Rectal smooth muscle tissue (tissue), 1 donor: ENCODE measurements at regions not wholly inside any gene's neighbourhood (a gene's known extent, or its start where the extent isn't known, plus 50 kb on each side); places are given as distances from the start of the nearest gene placed in this dataset.
"Not testable (repeated sequence)": the region's sequence is repeated elsewhere in the genome, so short reads cannot be mapped to it uniquely, and the experiment has no call there.

Experiments
- H3K27ac ChIP-seq: one replicate; pipeline ENCODE4 v1.7.0; 2013; ENCODE audit warnings: low read depth, low read length, inconsistent platforms
- H3K27me3 ChIP-seq: one replicate; pipeline ENCODE4 v1.7.0; 2013; ENCODE audit warnings: low read length; ENCODE audit not compliant: control insufficient read depth, insufficient read depth
- H3K36me3 ChIP-seq: one replicate; pipeline ENCODE4 v1.7.0; 2013; ENCODE audit warnings: low read length; ENCODE audit not compliant: control insufficient read depth, insufficient read depth
- H3K4me1 ChIP-seq: one replicate; pipeline ENCODE4 v1.7.0; 2013; ENCODE audit warnings: low read length; ENCODE audit not compliant: control insufficient read depth, insufficient read depth
- H3K4me3 ChIP-seq: one replicate; pipeline ENCODE4 v1.7.0; 2013; ENCODE audit warnings: low read length
- H3K9ac ChIP-seq: one replicate; pipeline ENCODE4 v1.7.0; 2013; ENCODE audit warnings: low read length

- H3K27me3 ChIP-seq: no peaks in the 10 kb centered on the region
- H3K4me1 ChIP-seq: no peaks in the 10 kb centered on the region
- no peak overlapping the region for H3K4me3 ChIP-seq
- no peak overlapping the region for H3K9ac ChIP-seq
- H3K36me3 ChIP-seq: no peaks in the 10 kb centered on the region
- no peak overlapping the region for H3K27ac ChIP-seq
These were observed 205.0 kb upstream of the RPL34 start for GRCh38 chr4:108415389-108415788.

DNA sequence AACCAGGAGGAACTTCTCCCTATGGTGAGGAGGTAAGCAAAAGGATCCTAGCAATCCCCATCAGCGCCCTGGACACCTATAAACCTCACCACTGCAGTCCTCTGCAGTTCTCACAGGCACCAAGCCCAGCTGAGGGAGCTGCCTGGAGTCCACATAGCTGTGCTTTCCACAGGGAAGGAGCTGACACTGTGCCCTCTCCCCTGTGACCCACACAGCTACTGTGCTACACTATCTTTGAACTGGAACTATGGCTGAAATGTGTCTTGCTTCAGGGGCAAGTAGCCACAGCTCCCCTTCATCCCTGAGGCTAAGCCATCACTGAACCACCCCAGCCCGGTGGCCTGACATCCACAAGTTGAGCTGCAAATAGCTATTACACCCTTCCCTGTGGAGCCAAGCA, 208.5 kb upstream of the RPL34 start:
- H3K4me3 ChIP-seq: no peak overlapping the region
- H3K4me1 ChIP-seq: no peaks in the 10 kb centered on the region
- no peaks in the 10 kb centered on the region for H3K27me3 ChIP-seq
- no peak overlapping the region for H3K9ac ChIP-seq
- no peak overlapping the region for H3K27ac ChIP-seq
- H3K36me3 ChIP-seq: no peaks in the 10 kb centered on the region

GRCh38 chr4:108409691-108410090, 210.7 kb upstream of the RPL34 start:
- not testable (repeated sequence) for H3K27me3 ChIP-seq, H3K27ac ChIP-seq, H3K9ac ChIP-seq, H3K4me3 ChIP-seq, H3K4me1 ChIP-seq, H3K36me3 ChIP-seq

DNA sequence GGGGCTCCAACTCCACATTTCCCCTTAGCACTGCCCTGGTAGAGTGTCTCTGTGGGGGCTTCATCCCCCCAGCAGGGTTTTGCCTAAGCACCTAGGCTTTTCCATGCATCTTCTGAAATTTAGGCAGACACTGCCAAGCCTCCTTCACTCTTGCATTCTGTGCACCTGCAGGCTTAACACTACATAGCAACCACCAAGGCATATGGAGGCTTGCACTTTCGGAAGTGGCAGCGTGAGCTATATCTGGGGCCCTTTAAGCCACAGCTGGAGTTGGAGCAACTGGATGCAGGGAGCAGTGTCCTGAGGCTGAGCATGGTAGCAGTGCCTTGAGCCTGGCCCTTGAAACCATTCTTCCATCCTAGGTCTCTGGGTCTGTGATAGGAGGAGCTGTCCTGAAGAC, 214.8 kb upstream of the RPL34 start:
- no peaks in the 10 kb centered on the region for H3K36me3 ChIP-seq
- H3K27ac ChIP-seq: no peak overlapping the region
- H3K4me3 ChIP-seq: no peak overlapping the region
- no peak overlapping the region for H3K9ac ChIP-seq
- H3K4me1 ChIP-seq: no peaks in the 10 kb centered on the region
- H3K27me3 ChIP-seq: no peaks in the 10 kb centered on the region

DNA sequence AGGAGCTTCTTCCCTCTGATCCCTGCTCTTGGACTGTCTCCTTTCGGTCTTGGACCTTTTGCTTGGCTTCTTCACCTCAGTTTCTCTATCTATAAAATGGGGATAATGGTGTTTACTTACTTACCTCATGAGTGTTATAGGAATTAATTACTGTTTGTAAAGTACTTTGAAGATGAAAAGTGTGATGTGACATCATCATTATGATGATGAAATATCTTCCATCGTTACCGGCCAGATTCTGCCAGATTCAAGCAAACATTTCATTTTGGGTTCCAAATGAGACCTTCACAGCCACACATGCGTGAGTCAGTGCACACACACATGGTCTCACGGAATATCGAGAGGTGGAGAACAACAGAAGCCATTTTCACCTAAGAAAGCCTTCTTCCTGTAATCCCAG, 220.1 kb upstream of the RPL34 start:
- no peaks in the 10 kb centered on the region for H3K36me3 ChIP-seq
- no peak overlapping the region for H3K27ac ChIP-seq

DNA sequence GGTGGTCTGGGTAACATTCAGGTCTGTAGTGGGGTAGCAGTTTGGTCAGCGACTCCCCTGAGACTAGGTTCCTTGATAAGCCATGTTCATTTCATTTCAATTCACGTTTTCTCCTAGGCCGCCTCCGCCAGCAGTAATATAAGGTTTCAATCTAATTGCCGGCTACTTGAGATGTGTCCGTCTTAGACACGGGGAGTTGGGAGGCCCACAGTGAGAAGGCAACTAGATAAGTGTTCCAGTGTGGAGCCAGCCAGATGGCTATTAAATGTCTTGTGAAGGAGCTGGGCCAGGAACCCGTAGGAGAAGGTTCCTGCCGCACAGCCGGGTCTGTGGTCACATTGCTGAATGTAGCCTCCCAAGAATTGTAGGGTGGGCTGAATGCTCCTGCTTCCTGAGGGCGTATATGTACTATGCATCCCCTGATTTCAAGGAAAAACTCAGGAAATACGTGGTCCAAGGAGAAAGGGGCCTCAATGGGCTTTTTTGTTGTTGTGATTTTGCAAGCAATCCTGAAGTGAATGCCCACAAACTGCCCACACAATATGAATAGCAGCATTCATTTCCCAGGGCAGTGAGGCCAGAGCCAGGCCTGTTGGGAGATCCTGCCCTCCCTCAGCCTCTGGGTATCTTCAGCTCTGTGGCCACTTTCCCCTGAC, 220.6 kb upstream of the RPL34 start:
- no peaks in the 10 kb centered on the region for H3K36me3 ChIP-seq
- H3K27me3 ChIP-seq: no peaks in the 10 kb centered on the region
- no peak overlapping the region for H3K4me3 ChIP-seq
- H3K9ac ChIP-seq: no peak overlapping the region
- no peak overlapping the region for H3K27ac ChIP-seq
- H3K4me1 ChIP-seq: no peaks in the 10 kb centered on the region

More for the DNA sequence above, 220.1 kb upstream of the RPL34 start:
- H3K27me3 ChIP-seq: no peaks in the 10 kb centered on the region
- H3K9ac ChIP-seq: no peak overlapping the region
- H3K4me3 ChIP-seq: no peak overlapping the region
- no peaks in the 10 kb centered on the region for H3K4me1 ChIP-seq

DNA sequence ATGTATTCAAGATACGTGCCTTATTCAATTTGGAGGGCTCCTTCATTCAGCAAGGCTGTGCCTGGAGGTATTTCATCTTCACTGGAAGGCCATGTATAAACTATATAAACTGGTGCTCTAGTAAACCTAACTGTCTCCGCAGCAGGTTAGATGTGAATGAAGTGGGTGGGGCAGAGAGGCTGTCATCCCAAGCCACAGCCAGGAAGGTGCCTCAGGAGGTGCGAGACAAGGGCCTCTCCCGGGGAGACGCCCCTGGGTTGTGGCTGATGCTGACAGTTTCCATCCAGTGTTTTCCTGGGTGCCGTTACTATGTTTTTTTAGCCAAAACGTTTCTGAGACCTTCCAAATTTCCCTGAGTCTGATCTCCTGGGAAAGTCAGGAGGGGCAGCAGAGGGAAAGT, 221.5 kb upstream of the RPL34 start:
- no peak overlapping the region for H3K9ac ChIP-seq
- no peak overlapping the region for H3K4me3 ChIP-seq
- H3K36me3 ChIP-seq: no peaks in the 10 kb centered on the region
- H3K4me1 ChIP-seq: no peaks in the 10 kb centered on the region
- no peak overlapping the region for H3K27ac ChIP-seq
- no peaks in the 10 kb centered on the region for H3K27me3 ChIP-seq

DNA sequence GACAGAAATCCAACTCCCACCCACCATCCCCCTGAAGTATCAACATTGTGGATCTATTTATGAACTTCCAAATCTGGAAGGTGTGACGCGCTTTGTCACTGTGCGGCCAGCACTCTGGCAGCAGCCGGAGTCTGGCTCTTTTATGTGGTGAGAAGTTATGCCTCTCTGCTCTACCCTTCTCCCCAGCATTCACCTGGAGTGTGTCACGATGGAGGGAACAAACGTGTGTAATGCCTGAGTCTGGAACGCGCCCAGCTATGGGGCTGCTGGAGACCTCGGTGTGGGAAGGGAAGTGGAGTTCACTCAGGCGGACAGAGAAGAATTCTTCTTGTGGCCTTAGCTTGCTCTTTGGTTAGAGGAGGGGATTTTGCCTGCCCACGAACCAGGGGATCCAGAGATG, 222.1 kb upstream of the RPL34 start:
- H3K36me3 ChIP-seq: no peaks in the 10 kb centered on the region
- H3K4me3 ChIP-seq: no peak overlapping the region
- no peak overlapping the region for H3K27ac ChIP-seq
- H3K4me1 ChIP-seq: no peaks in the 10 kb centered on the region
- no peaks in the 10 kb centered on the region for H3K27me3 ChIP-seq
- no peak overlapping the region for H3K9ac ChIP-seq

- Histone ChIP-seq H3K9ac (no peak overlapping the region), H3K36me3 (no peaks in the 10 kb centered on the region), H3K27ac (no peak overlapping the region), H3K4me3 (no peak overlapping the region), H3K27me3 (no peaks in the 10 kb centered on the region), H3K4me1 (no peaks in the 10 kb centered on the region)
These were observed 222.5 kb upstream of the RPL34 start for GRCh38 chr4:108397850-108398249.

GRCh38 chr4:108396900-108397497, 223.4 kb upstream of the RPL34 start:
- Histone ChIP-seq H3K27ac (no peak overlapping the region), H3K27me3 (no peaks in the 10 kb centered on the region), H3K4me1 (no peaks in the 10 kb centered on the region), H3K36me3 (no peaks in the 10 kb centered on the region), H3K9ac (no peak overlapping the region), H3K4me3 (no peak overlapping the region)

DNA sequence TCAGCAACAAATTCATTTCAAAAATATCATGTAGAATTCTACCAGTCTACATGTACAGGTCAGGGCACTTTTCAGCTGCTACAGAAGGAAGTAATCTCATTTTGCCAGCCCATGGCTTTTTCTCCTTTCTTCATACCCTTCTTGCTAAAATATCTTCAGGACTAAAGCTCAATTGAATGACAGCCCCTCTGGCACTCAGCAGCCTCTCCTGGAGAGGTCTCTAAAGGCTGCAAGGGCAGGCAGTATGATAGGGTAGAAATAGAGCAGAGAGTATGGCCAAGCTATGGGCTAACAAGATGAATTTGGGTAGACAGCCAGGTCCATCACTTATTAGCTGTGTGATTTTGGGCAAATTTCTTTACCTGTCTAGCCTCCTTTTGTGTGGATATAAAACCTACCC, 224.6 kb upstream of the RPL34 start:
- Histone ChIP-seq H3K27ac (no peak overlapping the region), H3K4me1 (no peaks in the 10 kb centered on the region), H3K4me3 (no peak overlapping the region), H3K27me3 (no peaks in the 10 kb centered on the region), H3K9ac (no peak overlapping the region), H3K36me3 (no peaks in the 10 kb centered on the region)

- H3K9ac ChIP-seq: no peak overlapping the region
- H3K36me3 ChIP-seq: no peaks in the 10 kb centered on the region
- H3K4me1 ChIP-seq: no peaks in the 10 kb centered on the region
- H3K27ac ChIP-seq: no peak overlapping the region
- no peaks in the 10 kb centered on the region for H3K27me3 ChIP-seq
- H3K4me3 ChIP-seq: no peak overlapping the region
These were observed 225.2 kb upstream of the LEF1 start for GRCh38 chr4:108393890-108394472.
